HG03354 (cell line): ENCODE measurements at regions not wholly inside any gene's neighbourhood (a gene's known extent, or its start where the extent isn't known, plus 50 kb on each side); places are given as distances from the start of the nearest gene placed in this dataset.
"Not testable (repeated sequence)": the region's sequence is repeated elsewhere in the genome, so short reads cannot be mapped to it uniquely, and the experiment has no call there.

Experiments used
- ATAC-seq: cut with Tn5 transposase; IDR thresholded peaks from one replicate; pipeline ENCODE4 v1.9.1; 2021; ENCODE audit warnings: mild to moderate bottlenecking; ENCODE audit not compliant: unreplicated experiment, poor library complexity, severe bottlenecking

- ATAC-seq = not testable (repeated sequence)
Observed at GRCh38 chr9:87410047-87411005, 87.3 kb upstream of the DAPK1 start.

GRCh38 chr9:87420884-87421283, 76.8 kb upstream of the DAPK1 start:
- ATAC-seq = no peak

GRCh38 chr9:87421734-87422133, 75.9 kb upstream of the DAPK1 start:
- ATAC-seq = no peak

GRCh38 chr9:87422999-87423398, 74.7 kb upstream of the DAPK1 start:
- ATAC-seq = no peak

- not testable (repeated sequence) for ATAC-seq
Observed at GRCh38 chr9:87423885-87424284, 73.8 kb upstream of the DAPK1 start.

GRCh38 chr9:87425202-87425601, 72.5 kb upstream of the DAPK1 start:
- ATAC-seq = no peak

GRCh38 chr9:87427851-87428506, 69.7 kb upstream of the DAPK1 start:
- ATAC-seq = no peak

GRCh38 chr9:87428659-87429058, 69.0 kb upstream of the DAPK1 start:
- ATAC-seq = no peak

- no peak for ATAC-seq
Observed at GRCh38 chr9:87431837-87432236, 65.8 kb upstream of the DAPK1 start.

- ATAC-seq = no peak
Observed at GRCh38 chr9:87433853-87434252, 63.8 kb upstream of the DAPK1 start.

GRCh38 chr9:87434366-87434765, 63.3 kb upstream of the DAPK1 start:
- no peak for ATAC-seq

GRCh38 chr9:87435189-87435880, 62.3 kb upstream of the DAPK1 start:
- ATAC-seq = no peak

- ATAC-seq = no peak
Observed at GRCh38 chr9:87436716-87437115, 61.0 kb upstream of the DAPK1 start.

- no peak for ATAC-seq
Observed at GRCh38 chr9:87437966-87438365, 59.7 kb upstream of the DAPK1 start.

GRCh38 chr9:87441251-87441650, 56.4 kb upstream of the DAPK1 start:
- no peak for ATAC-seq

- no peak for ATAC-seq
Observed at GRCh38 chr9:87442451-87442850, 55.2 kb upstream of the DAPK1 start.

- no peak for ATAC-seq
Observed at GRCh38 chr9:87443006-87443405, 54.7 kb upstream of the DAPK1 start.

GRCh38 chr9:87443461-87443860, 54.2 kb upstream of the DAPK1 start:
- ATAC-seq = no peak

- ATAC-seq = peak; percentile 94
Observed at GRCh38 chr9:87445646-87446045, 52.0 kb upstream of the DAPK1 start.

GRCh38 chr9:87446527-87446926, 51.1 kb upstream of the DAPK1 start:
- ATAC-seq = no peak
